HAP-1 (cell line): ENCODE measurements at regions not wholly inside any gene's neighbourhood (a gene's known extent, or its start where the extent isn't known, plus 50 kb on each side); places are given as distances from the start of the nearest gene placed in this dataset.

Experiments used
- DNase-seq, 2 experiments: peaks; one replicate each; pipeline ENCODE4 v3.0.0-alpha.2; 2016 to 2020; ENCODE audit warnings: low spot score in 2 of 2
- H3K27me3 ChIP-seq: fragments of 250-450 bp; sonication (Bioruptor Pico); 2 replicates; pipeline ENCODE4 v1.5.1; 2020; ENCODE audit warnings: low read depth, mild to moderate bottlenecking, moderate library complexity
- H3K36me3 ChIP-seq: fragments of 250-450 bp; sonication (Bioruptor Pico); replicated peaks from 2 replicates; pipeline ENCODE4 v1.5.1; 2020; ENCODE audit warnings: mild to moderate bottlenecking
- H3K4me1 ChIP-seq: fragments of 250-450 bp; sonication (Bioruptor Pico); 2 replicates; pipeline ENCODE4 v1.5.1; 2020; ENCODE audit warnings: mild to moderate bottlenecking
- H3K4me3 ChIP-seq: fragments of 250-450 bp; sonication (Bioruptor Pico); 2 replicates; pipeline ENCODE4 v1.5.1; 2020; ENCODE audit warnings: mild to moderate bottlenecking, moderate library complexity
- H3K9me3 ChIP-seq: fragments of 250-450 bp; sonication (Bioruptor Pico); 2 replicates; pipeline ENCODE4 v1.5.1; 2020; ENCODE audit warnings: mild to moderate bottlenecking, moderate library complexity
- in situ Hi-C: fragments of 300-500 bp; cut with MboI; formaldehyde crosslinking; loops from 3 replicates; pipeline ENCODE4 v1.14.3; 2020; ENCODE audit warnings: low sequenced_read_pairs, inconsistent platforms, mixed read lengths

DNA sequence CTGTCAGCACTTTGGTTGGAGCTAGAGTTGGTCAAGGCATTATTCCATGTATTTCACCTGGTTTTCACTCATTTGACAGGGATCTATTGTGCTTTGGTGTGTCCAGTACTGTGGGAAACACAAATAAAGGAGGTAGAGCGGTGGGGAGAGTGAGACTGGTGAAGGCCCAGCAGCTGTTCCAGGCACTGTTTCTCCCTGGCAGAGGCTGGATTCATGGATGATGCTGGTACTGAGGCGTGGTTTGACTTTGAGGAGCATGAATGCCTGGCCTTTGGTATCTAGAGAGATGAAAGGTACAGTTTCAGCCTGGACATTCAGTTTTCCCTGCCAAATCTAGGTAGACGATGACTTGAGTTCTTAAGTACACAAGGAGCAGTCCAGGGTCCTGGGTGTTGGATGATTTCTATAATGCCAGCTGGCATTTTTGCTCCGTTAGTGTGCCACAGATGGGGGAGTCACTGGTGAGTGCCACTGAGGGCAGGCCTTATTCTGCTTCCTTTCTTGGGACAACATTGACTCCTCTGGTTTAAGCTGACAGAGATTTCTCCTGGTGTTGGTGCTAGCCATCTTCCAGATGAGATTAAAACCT, 162.2 kb upstream of the BMPER start:
- H3K27me3 ChIP-seq, result no peaks in the 10 kb centered on the region
- H3K4me3 ChIP-seq, result no peak overlapping the region
- H3K36me3 ChIP-seq, result no peaks in the 10 kb centered on the region
- H3K9me3 ChIP-seq, result no peaks in the 10 kb centered on the region
- in situ Hi-C loops, result no loop called here
- DNase-seq, result no peak
- H3K4me1 ChIP-seq, result no peaks in the 10 kb centered on the region

DNA sequence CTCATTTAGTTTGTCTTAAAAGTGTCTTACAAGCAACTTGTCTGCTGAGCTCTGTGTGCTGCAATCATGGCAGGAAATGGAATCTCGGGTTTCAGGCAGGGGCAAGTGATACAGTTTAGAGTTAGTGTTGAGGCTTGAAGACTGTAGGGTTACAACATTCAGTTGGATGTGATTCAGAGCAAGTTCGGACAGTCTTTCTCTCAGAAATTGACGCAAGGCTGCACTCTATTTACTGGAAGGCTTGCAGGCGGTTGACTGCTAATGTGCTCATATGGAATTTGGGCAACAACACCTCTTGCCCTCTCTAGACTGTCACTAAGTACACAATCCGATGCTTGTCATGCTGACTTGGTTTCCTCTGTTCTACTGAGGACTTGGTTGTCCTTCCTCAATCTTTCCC, 161.7 kb upstream of the BMPER start:
- no peaks in the 10 kb centered on the region for H3K27me3 ChIP-seq
- DNase-seq, result no peak
- no peaks in the 10 kb centered on the region for H3K4me1 ChIP-seq
- no peak overlapping the region for H3K4me3 ChIP-seq
- H3K36me3 ChIP-seq, result no peaks in the 10 kb centered on the region
- no peaks in the 10 kb centered on the region for H3K9me3 ChIP-seq
- in situ Hi-C loops, result no loop called here

DNA sequence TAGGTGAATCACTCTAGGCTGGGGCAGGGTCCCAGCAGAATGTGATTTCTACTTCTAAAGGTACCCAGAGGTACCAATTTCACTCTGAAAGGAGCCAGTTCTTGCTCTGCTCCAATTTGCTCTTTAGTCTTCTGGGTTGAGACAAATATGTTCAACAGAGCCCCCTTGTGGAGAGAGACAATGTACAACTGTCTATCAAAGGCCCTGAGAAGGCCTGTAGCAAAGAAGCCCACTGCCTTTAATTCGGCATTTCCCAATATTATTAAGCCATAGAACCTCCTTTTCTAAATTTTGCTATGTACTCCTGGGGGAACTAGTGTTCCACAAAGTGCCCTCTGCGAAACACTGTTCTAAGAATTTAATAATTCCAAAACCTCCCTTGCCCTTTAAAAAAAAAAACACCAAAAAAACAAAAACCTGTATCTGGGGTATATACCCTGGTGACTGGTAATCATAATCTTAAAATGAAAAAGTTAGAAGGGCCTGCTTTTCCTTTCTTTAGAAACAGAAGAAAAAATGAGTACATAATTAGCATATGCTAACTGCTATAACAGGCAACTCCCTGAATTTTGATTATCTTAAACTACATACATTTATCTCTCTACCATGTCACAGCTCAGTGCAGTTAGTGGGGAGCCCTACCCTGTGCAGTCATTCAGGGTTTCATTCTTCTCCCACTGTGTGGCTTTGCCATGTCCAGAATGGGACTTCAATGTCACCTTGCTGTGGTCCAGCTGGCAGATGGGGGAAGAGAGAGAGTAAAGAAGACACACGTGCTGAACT, 160.9 kb upstream of the BMPER start:
- no peaks in the 10 kb centered on the region for H3K27me3 ChIP-seq
- no peaks in the 10 kb centered on the region for H3K36me3 ChIP-seq
- no peaks in the 10 kb centered on the region for H3K4me1 ChIP-seq
- in situ Hi-C loops, result no loop called here
- no peak overlapping the region for H3K4me3 ChIP-seq
- DNase-seq, result peak; percentile 20 to 33
- no peaks in the 10 kb centered on the region for H3K9me3 ChIP-seq

DNA sequence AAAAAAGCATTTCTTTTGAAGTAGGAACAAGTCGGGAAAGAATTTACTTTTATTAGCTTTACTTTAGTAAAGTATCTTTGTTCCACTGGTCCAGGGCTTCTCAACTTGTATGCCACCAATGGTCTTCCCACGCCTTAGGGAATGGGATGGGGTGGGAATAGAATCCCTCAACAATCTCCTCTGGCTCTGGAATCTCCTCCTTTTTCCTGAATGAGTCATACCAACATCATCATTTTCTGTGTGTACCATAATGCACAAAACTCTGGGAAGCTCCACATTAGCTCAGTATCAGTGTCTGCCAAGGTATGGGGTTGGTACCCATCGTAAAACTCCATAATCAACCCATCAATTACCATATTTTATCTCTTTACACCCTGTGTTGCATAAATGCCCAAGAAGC, 159.4 kb upstream of the BMPER start:
- Histone ChIP-seq H3K4me3 (no peak overlapping the region), H3K9me3 (no peaks in the 10 kb centered on the region), H3K27me3 (no peaks in the 10 kb centered on the region), H3K4me1 (no peaks in the 10 kb centered on the region), H3K36me3 (no peaks in the 10 kb centered on the region)
- no peak for DNase-seq
- in situ Hi-C loops, result no loop called here

DNA sequence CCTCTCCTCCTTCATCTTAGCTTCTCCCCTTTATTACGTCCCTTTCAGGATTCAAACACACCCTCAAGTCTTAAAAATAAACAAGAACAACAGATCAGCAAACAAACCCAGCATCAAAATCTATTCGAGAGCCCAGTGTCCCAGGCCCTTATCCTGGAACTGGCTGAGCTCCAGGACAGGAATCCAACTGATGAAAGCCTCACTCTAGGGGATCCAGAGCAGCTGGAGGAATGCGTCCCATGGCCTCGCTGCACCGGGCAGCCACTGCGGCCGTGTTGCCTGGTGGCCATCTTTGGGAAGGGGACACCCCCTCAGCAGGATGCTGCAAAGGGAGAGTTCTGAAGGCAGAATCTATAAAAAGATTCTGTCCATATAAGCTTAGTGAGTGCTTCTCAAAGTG, 156.5 kb upstream of the BMPER start:
- Histone ChIP-seq H3K36me3 (no peaks in the 10 kb centered on the region), H3K9me3 (no peaks in the 10 kb centered on the region), H3K4me3 (no peak overlapping the region), H3K27me3 (no peaks in the 10 kb centered on the region), H3K4me1 (no peaks in the 10 kb centered on the region)
- no peak for DNase-seq
- in situ Hi-C loops, result no loop called here

DNA sequence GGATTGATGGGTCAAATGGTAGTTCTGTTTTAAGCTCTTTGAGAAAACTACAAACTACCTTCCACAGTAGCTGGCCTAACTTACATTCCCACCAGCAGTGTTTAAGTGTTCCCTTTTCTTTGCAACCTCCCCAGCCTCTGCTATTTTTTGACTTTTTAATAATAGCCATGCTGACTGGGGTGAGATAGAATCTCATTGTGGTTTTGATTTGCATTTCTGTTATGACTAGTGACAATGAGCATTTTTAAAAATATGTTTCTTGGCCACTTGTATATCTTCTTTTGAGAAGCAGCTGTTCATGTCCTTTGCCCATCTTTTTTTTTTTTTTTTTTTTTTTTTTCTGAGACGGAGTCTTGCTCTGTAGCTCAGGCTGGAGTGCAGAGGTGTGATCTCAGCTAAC, 155.2 kb upstream of the BMPER start:
- in situ Hi-C loops, result no loop called here
- Histone ChIP-seq H3K27me3 (no peaks in the 10 kb centered on the region), H3K4me1 (no peaks in the 10 kb centered on the region), H3K4me3 (no peak overlapping the region), H3K9me3 (no peaks in the 10 kb centered on the region), H3K36me3 (no peaks in the 10 kb centered on the region)
- DNase-seq, result no peak

DNA sequence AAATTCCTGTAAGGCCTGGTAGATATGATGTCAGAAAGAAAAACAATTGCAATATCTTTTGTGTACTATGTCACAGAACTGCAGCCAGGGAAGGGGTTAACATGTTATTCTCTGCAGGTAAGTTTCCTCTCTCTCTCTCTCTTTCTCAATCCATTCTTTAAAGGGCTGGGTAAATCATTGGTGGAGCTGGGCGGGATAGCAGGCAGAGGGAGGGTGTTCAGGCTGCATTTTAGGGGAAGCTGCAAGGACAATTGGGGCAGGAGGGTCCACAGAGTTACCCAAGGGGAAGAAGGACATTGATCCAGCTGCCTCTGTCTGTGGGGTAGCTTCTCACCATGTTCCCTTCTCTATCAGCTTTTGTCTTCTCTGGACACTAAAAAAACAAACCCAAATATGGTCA, 153.9 kb upstream of the BMPER start:
- H3K27me3 ChIP-seq, result no peaks in the 10 kb centered on the region
- DNase-seq, result no peak
- no peaks in the 10 kb centered on the region for H3K36me3 ChIP-seq
- no peaks in the 10 kb centered on the region for H3K9me3 ChIP-seq
- H3K4me3 ChIP-seq, result no peak overlapping the region
- no peaks in the 10 kb centered on the region for H3K4me1 ChIP-seq
- in situ Hi-C loops, result no loop called here

DNA sequence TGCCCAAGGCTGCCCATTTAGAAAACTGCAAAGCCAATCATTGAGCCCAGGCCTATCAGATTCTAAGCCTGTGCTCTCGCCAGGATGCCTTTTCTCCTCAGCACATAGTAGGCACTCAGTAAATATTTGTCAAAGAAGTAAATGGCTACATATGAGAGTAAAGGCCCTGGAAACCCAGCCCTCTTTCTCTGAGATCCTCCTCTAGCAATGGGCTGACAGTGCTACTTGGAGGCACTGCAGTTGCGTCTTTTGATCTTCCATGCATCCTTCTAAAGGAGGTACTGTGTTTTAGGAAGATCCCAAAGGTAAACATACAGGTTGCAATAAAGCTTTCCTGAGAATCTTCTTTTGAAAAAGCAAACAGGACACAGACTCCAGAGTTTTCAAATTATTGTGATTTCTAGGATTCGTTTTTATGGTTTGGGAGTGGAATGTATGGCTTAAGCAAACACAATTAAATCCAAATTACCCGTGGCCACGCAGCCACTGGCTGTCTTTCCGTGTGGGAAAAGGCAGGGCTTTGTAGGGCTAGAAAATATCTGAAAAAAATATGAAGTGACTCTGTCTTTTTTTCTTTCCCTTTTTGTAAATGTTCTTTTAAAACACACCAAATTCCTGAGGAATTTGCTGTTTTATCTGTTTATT, 151.3 kb upstream of the BMPER start:
- Histone ChIP-seq H3K27me3 (no peaks in the 10 kb centered on the region), H3K36me3 (no peaks in the 10 kb centered on the region), H3K4me1 (no peaks in the 10 kb centered on the region), H3K4me3 (no peak overlapping the region), H3K9me3 (no peaks in the 10 kb centered on the region)
- DNase-seq, result no peak
- in situ Hi-C loops, result no loop called here

DNA sequence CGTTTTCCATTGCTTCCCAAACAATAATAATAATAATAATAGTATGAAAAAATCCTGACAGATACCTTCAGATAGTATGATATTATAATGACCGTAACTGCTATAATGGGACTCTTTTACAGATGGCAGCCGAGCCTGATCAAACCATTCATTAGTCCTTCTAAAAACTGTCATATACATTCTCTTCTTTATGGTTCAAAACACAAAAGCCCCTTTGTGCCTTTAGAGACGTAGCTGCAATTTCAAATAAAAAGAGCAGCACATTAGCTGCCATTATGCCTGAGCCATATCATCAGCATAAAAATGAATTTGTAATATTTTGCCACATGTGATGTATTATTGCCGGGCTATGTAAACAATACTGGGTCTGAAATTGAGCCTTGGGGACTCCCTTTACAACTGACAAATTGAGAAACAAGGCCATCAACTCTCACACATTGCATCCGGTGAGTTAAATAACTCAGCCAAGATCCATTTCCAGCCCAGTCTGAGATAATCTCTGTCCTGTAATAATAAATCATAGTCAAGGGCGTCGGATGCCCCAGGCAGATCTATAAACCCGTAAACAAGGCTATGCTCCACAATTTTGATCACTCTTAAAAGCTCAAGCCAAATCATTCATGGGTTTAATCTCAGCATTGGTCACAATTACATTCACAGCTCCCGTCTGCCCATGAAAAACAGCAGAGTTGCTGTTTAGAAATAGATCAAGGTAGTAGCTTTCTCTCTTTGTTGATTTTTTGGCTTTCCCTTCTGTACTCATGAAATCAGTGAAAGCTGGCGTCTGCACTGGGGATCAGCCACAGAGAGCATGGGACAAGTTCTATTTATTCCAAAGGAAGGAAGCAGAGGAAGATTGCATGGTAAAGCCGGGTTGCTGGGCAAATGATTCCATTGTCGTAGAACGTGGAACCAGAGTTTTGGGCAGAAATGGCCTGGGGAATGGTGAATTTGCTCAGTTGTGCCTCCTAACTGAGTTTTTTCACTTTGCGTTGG, 150.1 kb upstream of the BMPER start:
- H3K9me3 ChIP-seq, result no peaks in the 10 kb centered on the region
- no peak overlapping the region for H3K4me3 ChIP-seq
- H3K4me1 ChIP-seq, result no peaks in the 10 kb centered on the region
- H3K36me3 ChIP-seq, result no peaks in the 10 kb centered on the region
- H3K27me3 ChIP-seq, result no peaks in the 10 kb centered on the region
- peak; percentile 10 to 28 for DNase-seq
- in situ Hi-C loops, result no loop called here

DNA sequence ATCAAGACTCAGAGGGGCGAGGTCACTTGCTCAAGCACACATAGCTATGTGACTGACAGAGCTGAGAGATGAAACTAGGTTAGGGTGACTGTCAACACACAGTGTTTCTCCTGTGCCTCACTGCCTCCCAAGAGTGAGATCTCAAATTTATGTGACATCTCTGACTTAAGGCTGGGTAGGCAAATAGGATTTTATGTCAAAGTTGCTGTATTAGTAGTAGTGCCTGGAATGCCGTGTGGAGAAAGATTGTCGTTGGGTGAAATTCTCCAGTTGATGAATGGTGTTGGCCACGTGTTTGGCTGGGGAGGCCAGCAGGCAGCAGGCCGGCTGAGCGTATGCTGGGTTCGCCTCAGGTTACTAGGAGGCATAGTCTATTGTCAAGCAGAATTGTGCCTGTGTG, 148.3 kb upstream of the BMPER start:
- H3K9me3 ChIP-seq, result no peaks in the 10 kb centered on the region
- H3K4me1 ChIP-seq, result no peaks in the 10 kb centered on the region
- in situ Hi-C loops, result no loop called here

DNA sequence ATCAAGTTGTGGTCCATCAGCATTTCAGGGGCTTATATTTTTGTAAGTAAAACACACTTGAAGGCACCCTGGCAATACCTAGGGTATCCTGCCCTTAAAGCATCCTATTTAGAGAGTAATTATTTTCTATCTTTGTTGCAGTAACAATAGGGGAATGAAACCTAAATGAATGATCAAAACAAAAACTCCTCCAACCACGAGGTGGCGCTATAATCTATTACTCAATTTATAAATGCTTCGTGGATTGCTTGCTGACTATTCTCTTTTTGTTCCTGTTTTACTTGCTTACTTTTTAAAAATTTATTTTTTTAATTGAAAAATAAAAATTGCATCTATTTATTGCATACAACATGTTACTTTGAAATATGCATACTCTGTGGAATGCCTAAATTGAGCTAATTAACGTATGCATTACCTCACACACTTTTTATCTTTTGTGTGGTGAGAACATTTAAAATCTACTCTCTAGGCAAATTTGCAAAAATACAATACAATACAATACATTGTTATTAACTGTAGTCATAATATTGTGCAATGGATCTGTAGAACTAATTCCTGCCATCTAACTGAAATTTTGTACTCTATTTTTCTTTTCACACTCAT, 147.7 kb upstream of the BMPER start:
- Histone ChIP-seq H3K4me3 (no peak overlapping the region), H3K4me1 (no peaks in the 10 kb centered on the region), H3K9me3 (no peaks in the 10 kb centered on the region), H3K36me3 (no peaks in the 10 kb centered on the region), H3K27me3 (no peaks in the 10 kb centered on the region)
- peak; percentile 12 to 45 for DNase-seq
- in situ Hi-C loops, result no loop called here

More for the DNA sequence above, 148.3 kb upstream of the BMPER start:
- no peak for DNase-seq
- H3K27me3 ChIP-seq, result no peaks in the 10 kb centered on the region
- no peaks in the 10 kb centered on the region for H3K36me3 ChIP-seq
- H3K4me3 ChIP-seq, result no peak overlapping the region

DNA sequence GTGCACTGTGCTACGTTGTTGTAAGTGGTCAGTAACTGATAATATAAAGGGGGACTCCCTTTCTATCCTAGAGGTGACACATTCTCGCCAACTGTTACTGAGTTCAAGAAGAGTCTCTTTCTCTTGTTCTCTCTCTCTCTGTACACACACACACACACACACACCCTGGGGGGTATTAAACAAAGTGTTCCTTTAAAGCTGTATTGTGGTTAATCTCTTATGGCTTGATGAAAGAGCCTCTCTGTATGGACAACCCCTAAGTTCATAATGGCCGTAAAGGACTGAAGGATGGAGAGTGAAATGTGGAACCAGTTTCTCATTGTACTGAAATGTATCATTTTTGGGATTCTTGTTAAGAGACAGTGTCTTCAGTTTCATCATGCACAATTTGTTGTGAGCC, 145.2 kb upstream of the BMPER start:
- no peak for DNase-seq
- no peaks in the 10 kb centered on the region for H3K36me3 ChIP-seq

DNA sequence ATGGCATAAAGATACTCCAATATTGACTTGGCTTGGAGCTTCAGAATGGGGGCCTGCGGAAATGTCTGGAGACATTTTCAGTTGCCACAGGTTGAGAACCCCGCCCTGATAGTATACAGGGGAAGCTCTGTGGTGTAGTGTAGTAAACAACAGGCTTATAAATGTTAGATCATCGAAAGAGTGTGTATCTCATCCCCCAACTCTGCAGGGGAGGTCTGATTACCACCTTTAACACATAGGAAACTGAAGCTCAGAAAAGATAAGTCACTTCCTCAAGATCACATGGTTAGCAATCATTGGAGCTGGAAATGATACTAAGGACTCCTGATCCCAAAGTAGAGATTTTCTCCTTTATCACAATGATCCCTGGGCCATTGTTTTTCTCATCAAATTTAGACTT, 144.5 kb upstream of the BMPER start:
- H3K4me1 ChIP-seq, result no peaks in the 10 kb centered on the region
- in situ Hi-C loops, result no loop called here
- no peaks in the 10 kb centered on the region for H3K27me3 ChIP-seq
- H3K4me3 ChIP-seq, result no peak overlapping the region
- no peaks in the 10 kb centered on the region for H3K36me3 ChIP-seq
- no peak for DNase-seq
- no peaks in the 10 kb centered on the region for H3K9me3 ChIP-seq

More for the DNA sequence above, 145.2 kb upstream of the BMPER start:
- in situ Hi-C loops, result no loop called here
- no peaks in the 10 kb centered on the region for H3K27me3 ChIP-seq
- H3K4me3 ChIP-seq, result no peak overlapping the region
- no peaks in the 10 kb centered on the region for H3K9me3 ChIP-seq
- no peaks in the 10 kb centered on the region for H3K4me1 ChIP-seq
